ENCODE measurements at regions not wholly inside any gene's neighbourhood (a gene's known extent, or its start where the extent isn't known, plus 50 kb on each side); places are given as distances from the start of the nearest gene placed in this dataset.

DNA sequence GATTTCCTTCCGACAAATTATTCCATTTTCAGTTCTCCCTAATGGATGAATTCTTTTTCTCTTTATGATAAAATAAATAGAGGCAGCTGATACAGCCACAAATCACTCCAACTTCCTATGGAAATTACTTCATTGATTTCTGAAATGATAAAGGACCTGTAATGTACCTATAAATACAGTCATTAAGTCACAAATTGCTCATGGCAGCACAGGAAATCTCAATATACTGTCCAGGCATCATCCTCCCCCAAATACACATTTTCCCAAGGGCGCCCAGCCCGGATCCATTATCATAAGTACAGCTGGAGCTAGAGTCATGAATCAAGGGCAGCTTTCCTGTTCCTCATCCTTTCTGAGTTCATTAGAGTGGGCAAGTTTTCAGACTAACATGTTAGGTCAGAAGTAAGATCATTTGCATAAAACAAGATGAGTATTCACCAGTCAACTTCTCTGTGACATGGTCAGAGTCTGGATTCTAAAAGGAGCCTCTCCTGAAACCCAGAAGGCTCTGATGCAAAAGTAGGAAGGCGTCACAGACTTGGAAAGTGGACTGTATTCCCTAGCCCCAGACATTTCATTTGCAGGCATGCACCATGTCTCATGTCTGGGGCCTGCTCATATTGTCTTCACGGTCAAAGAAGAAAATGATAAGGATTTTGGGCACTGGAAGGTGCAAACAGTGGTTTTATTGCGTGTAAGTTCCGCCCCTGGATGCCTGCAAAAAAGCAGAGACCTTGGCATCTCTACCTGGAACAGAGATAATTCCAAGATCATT, 383.2 kb downstream of the PLK2 start:
- CTCF ChIA-PET: no interaction called here
- Mint-ChIP-seq H3K27me3 (no peaks in the 10 kb centered on the region), H3K9me3 (no peaks in the 10 kb centered on the region), H3K27ac (no peak overlapping the region), H3K4me3 (no peak overlapping the region), H3K4me1 (ENCODE audit: low read depth) (no peaks in the 10 kb centered on the region), H3K36me3 (ENCODE audit: low read depth) (no peaks in the 10 kb centered on the region)
- DNase-seq (no peak), ATAC-seq (no peak)
- intact Hi-C loops (cut with micrococcal nuclease): no loop called here
- TF ChIP-seq CTCF (IDR thresholded peaks at IDR 0.05): no peak
- POLR2A ChIA-PET: no interaction called here

DNA sequence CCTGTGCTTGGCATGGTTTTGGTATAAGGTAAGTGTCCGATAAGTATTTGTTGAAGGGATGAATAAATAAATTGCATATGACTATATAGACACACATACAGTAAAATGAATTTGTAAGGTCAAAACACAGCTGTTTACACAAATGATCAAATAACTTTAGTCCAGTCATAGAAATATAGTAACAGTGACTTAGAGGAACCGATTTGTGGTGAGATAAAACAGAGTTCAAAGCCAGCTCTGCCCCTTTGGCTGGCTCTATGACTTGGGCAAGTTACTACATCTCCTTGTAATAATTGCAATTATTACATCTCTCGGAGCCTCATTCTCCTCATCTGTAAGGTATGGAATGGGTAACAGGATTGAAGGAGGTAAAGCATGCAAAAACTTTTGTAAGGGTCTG, 384.0 kb downstream of the PLK2 start:
- no peaks in the 10 kb centered on the region for H3K36me3 Mint-ChIP-seq (ENCODE audit: low read depth)
- no peaks in the 10 kb centered on the region for H3K9me3 Mint-ChIP-seq
- ChIA-PET CTCF (no interaction called here), POLR2A (no interaction called here)
- intact Hi-C loops (cut with micrococcal nuclease): no loop called here
- TF ChIP-seq CTCF (IDR thresholded peaks at IDR 0.05): no peak
- H3K4me3 Mint-ChIP-seq: no peak overlapping the region
- H3K4me1 Mint-ChIP-seq (ENCODE audit: low read depth): no peaks in the 10 kb centered on the region
- no peak overlapping the region for H3K27ac Mint-ChIP-seq
- no peak for DNase-seq
- H3K27me3 Mint-ChIP-seq: no peaks in the 10 kb centered on the region
- no peak for ATAC-seq

DNA sequence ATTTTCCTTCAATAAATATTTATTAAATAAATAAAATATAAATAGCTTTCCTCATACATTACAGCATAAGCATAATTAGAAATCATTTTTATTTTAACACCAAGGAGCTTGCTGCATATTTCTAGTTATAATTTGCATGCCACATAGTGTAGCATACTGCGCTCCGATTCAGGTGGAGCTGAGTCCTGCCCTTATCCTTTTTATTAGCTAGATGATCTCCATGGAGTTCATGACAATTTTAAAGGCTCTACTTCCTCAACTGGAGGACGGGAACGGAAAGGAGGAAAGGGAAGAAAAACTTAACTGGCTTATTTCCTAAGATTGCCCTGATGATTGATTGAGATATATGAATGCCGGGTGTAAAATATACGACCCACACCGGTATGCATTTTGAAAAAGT, 385.2 kb downstream of the PLK2 start:
- CTCF ChIA-PET: no interaction called here
- no peaks in the 10 kb centered on the region for H3K9me3 Mint-ChIP-seq

DNA sequence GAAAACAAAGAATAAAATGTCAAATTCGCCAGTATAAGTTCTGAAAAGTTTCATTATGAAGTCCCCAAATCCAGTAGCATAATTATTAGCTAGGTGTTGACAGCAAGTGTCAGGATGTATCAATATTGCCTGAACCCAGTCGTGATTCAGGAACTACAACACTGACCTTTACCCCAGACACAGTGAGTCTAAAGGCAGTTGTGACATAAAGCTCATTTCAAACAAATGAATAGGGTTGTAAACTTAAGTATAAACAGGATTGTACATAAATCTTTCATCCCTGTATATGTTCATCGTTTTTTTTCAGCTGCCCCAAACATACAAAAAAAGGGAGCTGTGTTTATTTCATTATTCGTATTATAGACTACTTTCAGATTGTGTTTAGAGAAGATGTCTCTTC, 385.7 kb downstream of the PLK2 start:
- ChIA-PET CTCF (no interaction called here), POLR2A (no interaction called here)
- Mint-ChIP-seq H3K27me3 (no peaks in the 10 kb centered on the region), H3K27ac (no peak overlapping the region), H3K4me1 (ENCODE audit: low read depth) (no peaks in the 10 kb centered on the region), H3K36me3 (ENCODE audit: low read depth) (no peaks in the 10 kb centered on the region), H3K9me3 (no peaks in the 10 kb centered on the region), H3K4me3 (no peak overlapping the region)
- intact Hi-C loops (cut with micrococcal nuclease): no loop called here
- no peak for TF ChIP-seq CTCF (IDR thresholded peaks at IDR 0.05)
- DNase-seq: no peak
- no peak for ATAC-seq

More for the DNA sequence above, 385.2 kb downstream of the PLK2 start:
- ATAC-seq (no peak), DNase-seq (no peak)
- Mint-ChIP-seq H3K4me3 (no peak overlapping the region), H3K27me3 (no peaks in the 10 kb centered on the region), H3K27ac (no peak overlapping the region), H3K36me3 (ENCODE audit: low read depth) (no peaks in the 10 kb centered on the region), H3K4me1 (ENCODE audit: low read depth) (no peaks in the 10 kb centered on the region)
- no peak for TF ChIP-seq CTCF (IDR thresholded peaks at IDR 0.05)
- intact Hi-C loops (cut with micrococcal nuclease): no loop called here
- POLR2A ChIA-PET: no interaction called here

- H3K36me3 Mint-ChIP-seq (ENCODE audit: low read depth): no peaks in the 10 kb centered on the region
- H3K4me3 Mint-ChIP-seq: no peak overlapping the region
- intact Hi-C loops (cut with micrococcal nuclease): no loop called here
- no peak overlapping the region for H3K27ac Mint-ChIP-seq
- no peak for ATAC-seq
- DNase-seq: no peak
- CTCF ChIA-PET: no interaction called here
- POLR2A ChIA-PET: no interaction called here
- H3K4me1 Mint-ChIP-seq (ENCODE audit: low read depth): no peaks in the 10 kb centered on the region
- H3K27me3 Mint-ChIP-seq: no peaks in the 10 kb centered on the region
- TF ChIP-seq CTCF (IDR thresholded peaks at IDR 0.05): no peak
- H3K9me3 Mint-ChIP-seq: no peaks in the 10 kb centered on the region
Observed at GRCh38 chr5:58073243-58073642, 386.6 kb downstream of the PLK2 start.
